Left ventricle myocardium inferior (tissue), 1 donor: ENCODE measurements at regions not wholly inside any gene's neighbourhood (a gene's known extent, or its start where the extent isn't known, plus 50 kb on each side); places are given as distances from the start of the nearest gene placed in this dataset.
"Not testable (repeated sequence)": the region's sequence is repeated elsewhere in the genome, so short reads cannot be mapped to it uniquely, and the experiment has no call there.

Experiments used
- DNase-seq: peaks from one replicate; pipeline ENCODE4 v3.0.0-alpha.2; 2020
- H3K27ac ChIP-seq: fragments of 200-600 bp; replicated peaks from 2 replicates; pipeline ENCODE4 v1.8.0; 2021
- H3K27me3 ChIP-seq: fragments of 200-600 bp; 2 replicates; pipeline ENCODE4 v1.8.0; 2021; ENCODE audit warnings: low read depth
- H3K36me3 ChIP-seq: fragments of 200-600 bp; 2 replicates; pipeline ENCODE4 v1.8.0; 2021
- H3K4me1 ChIP-seq: fragments of 200-600 bp; 2 replicates; pipeline ENCODE4 v1.8.0; 2021
- H3K4me3 ChIP-seq: fragments of 200-600 bp; 2 replicates; pipeline ENCODE4 v1.8.0; 2021; ENCODE audit warnings: mild to moderate bottlenecking, moderate library complexity
- H3K9me3 ChIP-seq: fragments of 200-600 bp; replicated peaks from 2 replicates; pipeline ENCODE4 v1.8.0; 2021
- CTCF ChIP-seq: fragments of 200-600 bp; IDR thresholded peaks from 2 replicates; pipeline ENCODE4 v1.8.0; 2021; ENCODE audit warnings: antibody characterized with exemption, mild to moderate bottlenecking, borderline replicate concordance
- intact Hi-C: fragments of 100-400 bp; cut with micrococcal nuclease; formaldehyde crosslinking; loops from one replicate; pipeline ENCODE4 v1.11.0; 2022
- donor health status: DM: no; HTN: yes; CAD: no; lungs with severe emphysema.

GRCh38 chr20:53804920-53805894 lies 211.6 kb upstream of the ZNF217 start:
- Histone ChIP-seq H3K4me3 (no peak overlapping the region), H3K9me3 (no peaks in the 10 kb centered on the region), H3K27me3 (no peaks in the 10 kb centered on the region), H3K4me1 (no peaks in the 10 kb centered on the region), H3K27ac (no peak overlapping the region), H3K36me3 (no peaks in the 10 kb centered on the region)
- no peak for TF ChIP-seq CTCF
- intact Hi-C loops: no loop called here
- DNase-seq: no peak

GRCh38 chr20:53804308-53804707 lies 210.7 kb upstream of the ZNF217 start:
- H3K9me3 ChIP-seq, H3K27me3 ChIP-seq, DNase-seq, H3K4me1 ChIP-seq, intact Hi-C loops, H3K36me3 ChIP-seq, H3K27ac ChIP-seq, H3K4me3 ChIP-seq: not testable (repeated sequence)

GRCh38 chr20:53803492-53804155 lies 210.0 kb upstream of the ZNF217 start:
- DNase-seq: no peak

GRCh38 chr20:53801609-53802370 lies 208.2 kb upstream of the ZNF217 start:
- H3K4me1 ChIP-seq: no peaks in the 10 kb centered on the region
- H3K4me3 ChIP-seq: no peak overlapping the region
- no peaks in the 10 kb centered on the region for H3K27me3 ChIP-seq
- no peak for DNase-seq
- intact Hi-C loops: no loop called here
- no peaks in the 10 kb centered on the region for H3K36me3 ChIP-seq
- no peak for TF ChIP-seq CTCF
- no peak overlapping the region for H3K27ac ChIP-seq
- H3K9me3 ChIP-seq: no peaks in the 10 kb centered on the region

More at GRCh38 chr20:53803492-53804155, 210.0 kb upstream of the ZNF217 start:
- H3K4me3 ChIP-seq: no peak overlapping the region
- H3K27ac ChIP-seq: no peak overlapping the region
- intact Hi-C loops: no loop called here
- no peaks in the 10 kb centered on the region for H3K9me3 ChIP-seq
- no peak for TF ChIP-seq CTCF
- H3K36me3 ChIP-seq: no peaks in the 10 kb centered on the region
- H3K27me3 ChIP-seq: no peaks in the 10 kb centered on the region
- no peaks in the 10 kb centered on the region for H3K4me1 ChIP-seq

- no peak overlapping the region for H3K4me3 ChIP-seq
- intact Hi-C loops: no loop called here
- H3K9me3 ChIP-seq: no peaks in the 10 kb centered on the region
- no peak for DNase-seq
- no peaks in the 10 kb centered on the region for H3K4me1 ChIP-seq
- no peak overlapping the region for H3K27ac ChIP-seq
- no peak for TF ChIP-seq CTCF
- no peaks in the 10 kb centered on the region for H3K27me3 ChIP-seq
- no peaks in the 10 kb centered on the region for H3K36me3 ChIP-seq
Measured at GRCh38 chr20:53800883-53801604, 207.4 kb upstream of the ZNF217 start.
